ENCODE measurements at regions not wholly inside any gene's neighbourhood (a gene's known extent, or its start where the extent isn't known, plus 50 kb on each side); places are given as distances from the start of the nearest gene placed in this dataset.

- TF ChIP-seq CTCF (IDR thresholded peaks at IDR 0.05; ENCODE audit: poor library complexity, severe bottlenecking) = peak; percentile 39
- peak; percentile 49 for TF ChIP-seq RAD21 (conservative IDR thresholded peaks at IDR 0.05)
- TF ChIP-seq EP300 (conservative IDR thresholded peaks at IDR 0.05; ENCODE audit: poor library complexity, severe bottlenecking) = no peak
- peak; percentile 32 for TF ChIP-seq SMC3 (conservative IDR thresholded peaks at IDR 0.05; ENCODE audit: poor library complexity)
- no peak for TF ChIP-seq POLR2AphosphoS5 (IDR thresholded peaks at IDR 0.05)
- no peak for TF ChIP-seq EZH2 (IDR thresholded peaks at IDR 0.05; ENCODE audit: borderline replicate concordance, insufficient read depth, low read length, poor library complexity, severe bottlenecking)
- TF ChIP-seq TAF1 (IDR thresholded peaks at IDR 0.05; ENCODE audit: low read depth) = no peak
Measured at GRCh38 chr9:12988258-12988657, 213.4 kb downstream of the LURAP1L start.

Data from neural cell (in vitro differentiated cells).